Right ventricle myocardium inferior (tissue), 1 donor: ENCODE measurements at regions not wholly inside any gene's neighbourhood (a gene's known extent, or its start where the extent isn't known, plus 50 kb on each side); places are given as distances from the start of the nearest gene placed in this dataset.

Source experiments
- ATAC-seq: fragments of 200-7000 bp; cut with Tn5 transposase; one replicate; pipeline ENCODE4 v1.9.1; 2020; ENCODE audit warnings: mild to moderate bottlenecking, moderate library complexity
- DNase-seq: peaks from one replicate; pipeline ENCODE4 v3.0.0; 2021; ENCODE audit errors: missing footprints
- intact Hi-C: fragments of 100-400 bp; cut with DNase I; formaldehyde crosslinking; loops from one replicate; pipeline ENCODE4 v1.11.0; 2022
- donor health status: DM: no; HTN: yes; CAD: no; lungs with severe emphysema.

GRCh38 chr1:181392613-181393220, 90.6 kb upstream of the CACNA1E start:
- ATAC-seq: no peak
- DNase-seq: no peak
- intact Hi-C loops: no loop called here

GRCh38 chr1:181394766-181395165, 88.6 kb upstream of the CACNA1E start:
- no peak for DNase-seq
- intact Hi-C loops: no loop called here
- ATAC-seq: no peak

- ATAC-seq (no peak), DNase-seq (no peak)
- intact Hi-C loops: no loop called here
These were observed 87.1 kb upstream of the CACNA1E start for GRCh38 chr1:181396171-181396670.

GRCh38 chr1:181396811-181397210, 86.5 kb upstream of the CACNA1E start:
- intact Hi-C loops: no loop called here
- DNase-seq (no peak), ATAC-seq (no peak)

- intact Hi-C loops: no loop called here
- ATAC-seq (no peak), DNase-seq (no peak)
These were observed 85.5 kb upstream of the CACNA1E start for GRCh38 chr1:181397845-181398244.

- ATAC-seq: no peak
- DNase-seq: no peak
- intact Hi-C loops: no loop called here
These were observed 84.8 kb upstream of the CACNA1E start for GRCh38 chr1:181398544-181398943.

- DNase-seq (no peak), ATAC-seq (no peak)
- intact Hi-C loops: no loop called here
These were observed 77.7 kb upstream of the CACNA1E start for GRCh38 chr1:181405584-181405983.

GRCh38 chr1:181406989-181407388, 76.3 kb upstream of the CACNA1E start:
- intact Hi-C loops: no loop called here
- no peak for ATAC-seq

GRCh38 chr1:181409981-181410380, 73.3 kb upstream of the CACNA1E start:
- ATAC-seq: no peak
- intact Hi-C loops: no loop called here

More at GRCh38 chr1:181406989-181407388, 76.3 kb upstream of the CACNA1E start:
- DNase-seq: no peak

GRCh38 chr1:181412746-181413145, 70.6 kb upstream of the CACNA1E start:
- ATAC-seq: no peak
- intact Hi-C loops: no loop called here

More at GRCh38 chr1:181409981-181410380, 73.3 kb upstream of the CACNA1E start:
- DNase-seq: no peak

GRCh38 chr1:181413195-181413815, 70.0 kb upstream of the CACNA1E start:
- DNase-seq (no peak), ATAC-seq (no peak)
- intact Hi-C loops: no loop called here

More at GRCh38 chr1:181412746-181413145, 70.6 kb upstream of the CACNA1E start:
- DNase-seq: no peak

GRCh38 chr1:181413836-181414235, 69.5 kb upstream of the CACNA1E start:
- DNase-seq: no peak
- no peak for ATAC-seq
- intact Hi-C loops: no loop called here

GRCh38 chr1:181416268-181416860, 67.0 kb upstream of the CACNA1E start:
- no peak for ATAC-seq
- intact Hi-C loops: no loop called here
- DNase-seq: no peak

GRCh38 chr1:181417915-181418314, 65.4 kb upstream of the CACNA1E start:
- intact Hi-C loops: no loop called here
- no peak for ATAC-seq
- DNase-seq: no peak

GRCh38 chr1:181423301-181423918, 59.9 kb upstream of the CACNA1E start:
- intact Hi-C loops: no loop called here
- DNase-seq (no peak), ATAC-seq (no peak)

- DNase-seq: peak; percentile 68
- intact Hi-C loops: loop anchor here (1.0 to 5.0 kb wide), 2 partner anchors 218 to 235 kb away; no protein-coding TSS in a partner anchor
- ATAC-seq: peak; percentile 31
These were observed 58.4 kb upstream of the CACNA1E start for GRCh38 chr1:181424786-181425403.

- DNase-seq (no peak), ATAC-seq (no peak)
- intact Hi-C loops: loop anchor here (1.0 to 5.0 kb wide), 2 partner anchors 218 to 235 kb away; no protein-coding TSS in a partner anchor
These were observed 57.8 kb upstream of the CACNA1E start for GRCh38 chr1:181425566-181425965.

- intact Hi-C loops: loop anchor here (5.0 kb wide), 1 partner anchor 222 kb away; no protein-coding TSS in a partner anchor
- ATAC-seq: no peak
- no peak for DNase-seq
These were observed 53.9 kb upstream of the CACNA1E start for GRCh38 chr1:181429462-181429861.
